WI38 (cell line): ENCODE measurements at regions not wholly inside any gene's neighbourhood (a gene's known extent, or its start where the extent isn't known, plus 50 kb on each side); places are given as distances from the start of the nearest gene placed in this dataset.

Experiments
- H3K4me3 ChIP-seq: 2 replicates; pipeline ENCODE4 v1.5.1; 2011; ENCODE audit warnings: low read depth, mild to moderate bottlenecking, control low read depth, low read length
- CTCF ChIP-seq: IDR thresholded peaks from 2 replicates; pipeline ENCODE4 v1.5.1; 2012; ENCODE audit warnings: low read depth, mild to moderate bottlenecking, control low read depth, low read length

- no peak overlapping the region for H3K4me3 ChIP-seq
- TF ChIP-seq CTCF, result no peak
These were observed 1020.4 kb upstream of the WWC1 start for GRCh38 chr5:167271081-167271480.

GRCh38 chr5:167271511-167271910, 1019.9 kb upstream of the WWC1 start:
- H3K4me3 ChIP-seq, result no peak overlapping the region
- TF ChIP-seq CTCF, result no peak

- TF ChIP-seq CTCF, result no peak
- no peak overlapping the region for H3K4me3 ChIP-seq
These were observed 1011.3 kb upstream of the WWC1 start for GRCh38 chr5:167280111-167280510.

- H3K4me3 ChIP-seq, result no peak overlapping the region
- TF ChIP-seq CTCF, result no peak
These were observed 1009.5 kb upstream of the WWC1 start for GRCh38 chr5:167281925-167282324.

GRCh38 chr5:167283691-167284090, 1007.8 kb upstream of the WWC1 start:
- TF ChIP-seq CTCF, result no peak
- H3K4me3 ChIP-seq, result no peak overlapping the region

GRCh38 chr5:167284222-167284890, 1007.1 kb upstream of the WWC1 start:
- no peak for TF ChIP-seq CTCF
- H3K4me3 ChIP-seq, result no peak overlapping the region

GRCh38 chr5:167285591-167285990, 1005.9 kb upstream of the WWC1 start:
- TF ChIP-seq CTCF, result no peak
- no peak overlapping the region for H3K4me3 ChIP-seq
